B cell (primary cell): ENCODE measurements at regions not wholly inside any gene's neighbourhood (a gene's known extent, or its start where the extent isn't known, plus 50 kb on each side); places are given as distances from the start of the nearest gene placed in this dataset.

ENCODE experiments used
- ATAC-seq: fragments of 200-7000 bp; cut with Tn5 transposase; one replicate; pipeline ENCODE4 v1.10.0; 2021; ENCODE audit warnings: low read depth, mild to moderate bottlenecking, moderate number of reproducible peaks, moderate library complexity
- CTCF ChIA-PET: fragments of 350-600 bp; sonication (Branson Sonifier 250); formaldehyde crosslinking; loops from one replicate; lab custom pipeline; 2021; ENCODE audit warnings: antibody characterized with exemption, inconsistent platforms; lab: Charles Lee
- POLR2A ChIA-PET: fragments of 350-600 bp; sonication (Branson Sonifier 250); formaldehyde crosslinking; loops from one replicate; lab custom pipeline; 2021; ENCODE audit warnings: antibody characterized with exemption; lab: Charles Lee
- DNase-seq: peaks from one replicate; pipeline ENCODE4 v3.0.0; 2013
- H2AFZ ChIP-seq: 2 replicates; pipeline ENCODE4 v1.6.1; 2012; ENCODE audit warnings: mild to moderate bottlenecking, low read depth, low read length; ENCODE audit not compliant: insufficient read depth, poor library complexity, severe bottlenecking
- H3K27ac ChIP-seq, 2 donors: 1 replicate in 1 of 2; 2 replicates in 1 of 2; pipeline ENCODE4 v1.5.1; 2012 to 2013; ENCODE audit warnings: low read length in 2 of 2, mild to moderate bottlenecking in 2 of 2, moderate library complexity in 1 of 2
- H3K27me3 ChIP-seq, 4 experiments: fragments of 200-600 bp in 1 of 4; sonication (generic) in 1 of 4; replicated peaks in 1 of 4; 1 replicate in 2 of 4; 2 replicates in 2 of 4; pipeline versions ENCODE4 v1.6.1 to v1.7.0; 2013 to 2016; ENCODE audit warnings: low read length in 3 of 4, mild to moderate bottlenecking in 2 of 4, mixed read lengths in 1 of 4, moderate library complexity in 1 of 4; ENCODE audit not compliant: insufficient read depth in 4 of 4, control insufficient read depth in 3 of 4; ENCODE audit errors: control extremely low read depth in 1 of 4
- H3K36me3 ChIP-seq, 2 experiments: replicated peaks in 1 of 2; 1 replicate in 1 of 2; 2 replicates in 1 of 2; pipeline versions ENCODE4 v1.6.1 to v1.7.1; 2013; ENCODE audit warnings: low read length in 1 of 2; ENCODE audit not compliant: insufficient read depth in 2 of 2, control insufficient read depth in 1 of 2; ENCODE audit errors: control extremely low read depth in 1 of 2, extremely low read depth in 1 of 2
- H3K4me1 ChIP-seq, 2 donors: fragments of 200-600 bp in 1 of 2; sonication (generic) in 1 of 2; 1 replicate in 1 of 2; 2 replicates in 1 of 2; pipeline versions ENCODE4 v1.5.1 to v1.6.1; 2013 to 2017; ENCODE audit warnings: low read length in 2 of 2; ENCODE audit not compliant: control insufficient read depth in 2 of 2, insufficient read depth in 2 of 2
- H3K4me2 ChIP-seq: replicated peaks from 2 replicates; pipeline ENCODE3; 2012; ENCODE audit warnings: mild to moderate bottlenecking, low read depth, low read length; ENCODE audit not compliant: poor library complexity, severe bottlenecking
- H3K4me3 ChIP-seq, 5 experiments: fragments of 200-600 bp in 1 of 5; sonication (generic) in 1 of 5; 1 replicate in 3 of 5; 2 replicates in 2 of 5; pipeline versions ENCODE4 v1.5.1 to v1.7.0; 2011 to 2016; ENCODE audit warnings: low read length in 4 of 5, mild to moderate bottlenecking in 4 of 5, low read depth in 2 of 5, control low read depth in 1 of 5, moderate library complexity in 1 of 5; ENCODE audit not compliant: insufficient read depth in 1 of 5; ENCODE audit errors: control extremely low read depth in 1 of 5, extremely low read depth in 1 of 5
- H3K79me2 ChIP-seq: fragments of 200-600 bp; sonication (generic); one replicate; pipeline ENCODE4 v1.6.0; 2016; ENCODE audit warnings: low read length; ENCODE audit not compliant: control insufficient read depth, insufficient read depth
- H3K9ac ChIP-seq: fragments of 200-600 bp; sonication (generic); 2 replicates; pipeline ENCODE4 v1.6.1; 2017; ENCODE audit warnings: mild to moderate bottlenecking, low read length, moderate library complexity
- H3K9me3 ChIP-seq, 3 donors: one replicate each; pipeline versions ENCODE4 v1.6.1 to v1.7.1; 2013; ENCODE audit warnings: low read length in 2 of 3; ENCODE audit not compliant: control insufficient read depth in 2 of 3, insufficient read depth in 1 of 3; ENCODE audit errors: control extremely low read depth in 1 of 3
- H4K20me1 ChIP-seq: 2 replicates; pipeline ENCODE4 v1.6.0; 2012; ENCODE audit warnings: mild to moderate bottlenecking, low read length; ENCODE audit not compliant: insufficient read depth, control insufficient read depth, poor library complexity, severe bottlenecking
- H3K27ac Mint-ChIP-seq: one replicate; pipeline ENCODE4 v1.8.0; 2021; ENCODE audit warnings: mixed read lengths
- H3K27me3 Mint-ChIP-seq: one replicate; pipeline ENCODE4 v1.8.0; 2021; ENCODE audit warnings: mixed read lengths
- H3K4me1 Mint-ChIP-seq: one replicate; pipeline ENCODE4 v1.8.0; 2021; ENCODE audit warnings: mixed read lengths
- H3K4me3 Mint-ChIP-seq: one replicate; pipeline ENCODE4 v1.8.0; 2021; ENCODE audit warnings: mixed read lengths
- H3K9me3 Mint-ChIP-seq: one replicate; pipeline ENCODE4 v1.8.0; 2022; ENCODE audit warnings: mixed read lengths; ENCODE audit not compliant: insufficient read depth
- EZH2 ChIP-seq: IDR thresholded peaks from 2 replicates; pipeline ENCODE4 v1.6.1; 2012; ENCODE audit warnings: borderline replicate concordance, low read depth, mild to moderate bottlenecking, moderate library complexity, low read length; ENCODE audit not compliant: insufficient read depth, poor library complexity, severe bottlenecking
- WGBS: methylation state at CpG from one replicate; pipeline ENCODE4 v1.1.5; 2013; ENCODE audit warnings: missing lambda C conversion rate; ENCODE audit not compliant: insufficient coverage; 5-methylcytosine and 5-hydroxymethylcytosine counted together
- intact Hi-C: fragments of 100-400 bp; cut with micrococcal nuclease; formaldehyde crosslinking; loops from one replicate; pipeline ENCODE4 v1.10.0; 2022
- TF ChIP-seq, protein P1 (sequence below): fragments of 200-600 bp; IDR thresholded peaks from one replicate; pipeline ENCODE4 v1.8.0; 2022; ENCODE audit warnings: antibody characterized with exemption, mild to moderate bottlenecking

DNA sequence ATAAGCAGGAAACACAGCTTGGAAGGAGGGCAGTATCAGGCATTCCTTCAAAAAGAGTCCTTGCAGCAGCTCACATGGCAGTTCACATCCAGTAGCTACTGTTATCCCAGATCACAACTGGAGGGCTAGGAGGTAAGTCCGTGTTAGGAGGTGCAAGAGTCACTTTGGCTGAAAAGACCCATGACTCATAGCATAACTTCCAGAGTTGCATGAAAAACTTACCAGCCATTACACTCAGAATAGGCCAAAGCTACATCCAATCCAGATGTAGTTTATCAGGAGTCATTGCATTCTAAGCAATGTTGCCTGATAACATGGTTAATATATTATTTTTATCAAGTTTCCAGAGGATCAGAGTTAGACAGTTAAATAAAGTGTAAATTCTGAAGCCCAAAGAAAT lies 1126.4 kb upstream of the SEMA6A start:
- TF ChIP-seq, protein P1, sequence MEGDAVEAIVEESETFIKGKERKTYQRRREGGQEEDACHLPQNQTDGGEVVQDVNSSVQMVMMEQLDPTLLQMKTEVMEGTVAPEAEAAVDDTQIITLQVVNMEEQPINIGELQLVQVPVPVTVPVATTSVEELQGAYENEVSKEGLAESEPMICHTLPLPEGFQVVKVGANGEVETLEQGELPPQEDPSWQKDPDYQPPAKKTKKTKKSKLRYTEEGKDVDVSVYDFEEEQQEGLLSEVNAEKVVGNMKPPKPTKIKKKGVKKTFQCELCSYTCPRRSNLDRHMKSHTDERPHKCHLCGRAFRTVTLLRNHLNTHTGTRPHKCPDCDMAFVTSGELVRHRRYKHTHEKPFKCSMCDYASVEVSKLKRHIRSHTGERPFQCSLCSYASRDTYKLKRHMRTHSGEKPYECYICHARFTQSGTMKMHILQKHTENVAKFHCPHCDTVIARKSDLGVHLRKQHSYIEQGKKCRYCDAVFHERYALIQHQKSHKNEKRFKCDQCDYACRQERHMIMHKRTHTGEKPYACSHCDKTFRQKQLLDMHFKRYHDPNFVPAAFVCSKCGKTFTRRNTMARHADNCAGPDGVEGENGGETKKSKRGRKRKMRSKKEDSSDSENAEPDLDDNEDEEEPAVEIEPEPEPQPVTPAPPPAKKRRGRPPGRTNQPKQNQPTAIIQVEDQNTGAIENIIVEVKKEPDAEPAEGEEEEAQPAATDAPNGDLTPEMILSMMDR: no peak
- TF ChIP-seq EZH2: no peak
- Histone ChIP-seq H3K27ac (no peak overlapping the region), H3K4me2 (no peak overlapping the region), H3K27me3 (no peaks in the 10 kb centered on the region), H3K36me3 (no peaks in the 10 kb centered on the region), H3K4me3 (no peak overlapping the region), H3K9me3 (no peaks in the 10 kb centered on the region), H4K20me1 (no peaks in the 10 kb centered on the region), H3K9ac (no peak overlapping the region), H3K4me1 (no peaks in the 10 kb centered on the region), H3K79me2 (no peaks in the 10 kb centered on the region), H2AFZ (no peak overlapping the region)
- no CpG with 5 or more reads among the region's 1 CpG for WGBS
- DNase-seq: no peak
- ATAC-seq: no peak
- intact Hi-C loops: no loop called here
- H3K9me3 Mint-ChIP-seq: peaks cover 3% of the 10 kb centered on the region
- no peaks in the 10 kb centered on the region for H3K4me1 Mint-ChIP-seq
- no peak overlapping the region for H3K4me3 Mint-ChIP-seq
- no peak overlapping the region for H3K27ac Mint-ChIP-seq
- H3K27me3 Mint-ChIP-seq: no peaks in the 10 kb centered on the region
- ChIA-PET POLR2A (no interaction called here), CTCF (no interaction called here)

DNA sequence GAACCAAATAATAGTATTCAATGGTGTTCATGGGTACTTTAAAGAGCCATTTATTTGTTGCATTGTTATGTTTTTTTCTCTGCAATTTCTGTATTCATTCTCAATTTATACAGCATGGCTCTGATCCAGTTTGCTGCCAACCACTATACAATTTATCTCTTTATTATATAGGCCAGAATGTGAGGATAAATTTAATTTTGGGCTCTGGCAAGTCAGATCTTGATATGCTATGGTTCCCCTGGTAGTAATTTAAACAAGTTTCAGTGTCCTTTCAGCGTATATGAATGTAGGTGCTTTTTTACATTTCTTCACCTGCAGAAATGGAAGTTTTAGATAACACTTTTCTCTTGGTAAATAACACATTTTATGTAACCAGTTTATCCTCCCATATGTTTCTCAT lies 1118.0 kb upstream of the SEMA6A start:
- no peak overlapping the region for H3K4me3 Mint-ChIP-seq
- Histone ChIP-seq H4K20me1 (no peaks in the 10 kb centered on the region), H3K9ac (no peak overlapping the region), H3K79me2 (no peaks in the 10 kb centered on the region), H3K9me3 (no peaks in the 10 kb centered on the region), H3K27me3 (no peaks in the 10 kb centered on the region), H3K4me1 (no peaks in the 10 kb centered on the region), H3K4me2 (no peak overlapping the region), H2AFZ (no peak overlapping the region), H3K27ac (no peak overlapping the region), H3K4me3 (no peak overlapping the region), H3K36me3 (no peaks in the 10 kb centered on the region)
- no peaks in the 10 kb centered on the region for H3K27me3 Mint-ChIP-seq
- no peaks in the 10 kb centered on the region for H3K9me3 Mint-ChIP-seq
- no peak for ATAC-seq
- H3K27ac Mint-ChIP-seq: no peak overlapping the region
- no peaks in the 10 kb centered on the region for H3K4me1 Mint-ChIP-seq
- no peak for DNase-seq
- TF ChIP-seq, protein P1: no peak
- no peak for TF ChIP-seq EZH2
- ChIA-PET CTCF (no interaction called here), POLR2A (no interaction called here)
- intact Hi-C loops: no loop called here
- no CpG with 5 or more reads among the region's 1 CpG for WGBS
